ENCODE measurements at regions not wholly inside any gene's neighbourhood (a gene's known extent, or its start where the extent isn't known, plus 50 kb on each side); places are given as distances from the start of the nearest gene placed in this dataset.

DNA sequence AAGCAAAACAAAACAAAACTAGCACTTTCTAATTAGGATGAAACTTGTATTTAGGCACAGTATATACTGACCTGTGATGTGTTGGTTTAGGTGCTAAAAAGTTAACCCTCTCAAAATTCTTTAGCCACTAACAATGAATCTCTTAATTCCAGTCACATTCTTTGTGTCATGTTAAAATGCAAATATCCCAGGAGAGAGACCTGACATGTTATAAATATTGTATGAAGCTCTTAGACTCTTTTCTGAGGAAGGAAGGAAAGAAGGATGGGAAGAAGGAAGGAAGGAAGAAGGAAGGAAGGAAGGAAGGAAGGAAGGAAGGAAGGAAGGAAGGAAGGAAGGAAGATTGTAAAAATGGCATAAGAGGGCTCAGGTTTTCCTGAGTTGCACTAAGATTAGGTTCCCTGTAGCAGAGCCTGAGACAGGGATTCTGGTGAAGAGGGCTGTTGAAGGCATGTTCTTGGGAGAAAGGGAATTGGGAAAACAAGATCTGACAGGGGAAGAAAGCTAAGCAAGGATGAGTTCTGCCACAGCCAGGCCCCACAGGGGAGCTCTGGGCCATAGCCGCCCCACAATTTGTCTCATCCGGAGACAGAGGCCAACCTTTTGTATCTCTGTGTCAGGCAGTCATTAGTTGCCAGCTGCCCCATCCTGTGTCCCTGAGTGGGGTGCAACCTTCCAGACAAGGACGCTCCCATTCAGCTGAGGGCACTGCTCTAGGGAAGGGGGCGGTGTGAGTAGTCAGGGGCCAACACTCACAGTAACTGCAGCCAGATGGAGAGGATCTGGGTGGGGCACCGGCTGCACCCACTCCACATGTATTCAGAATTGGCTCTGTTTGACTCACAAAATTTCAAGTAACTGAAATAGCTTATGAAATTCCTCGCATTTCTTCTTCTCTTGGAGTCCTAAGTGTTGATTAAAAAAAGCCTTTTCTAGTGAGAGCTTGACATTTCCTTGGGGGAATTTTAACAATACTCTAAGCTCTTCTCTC is 189.3 kb upstream of the ARG1 start:
- Mint-ChIP-seq H3K4me3 (no peak overlapping the region), H3K27me3 (peaks cover 4% of the 10 kb centered on the region), H3K4me1 (peaks cover 0 to 26% (median 10%) of the 10 kb centered on the region in 4 donors), H3K27ac (peak overlapping the region; percentile 42 to 69 (median 45)), H3K9me3 (peaks cover 0 to 2% (median 0%) of the 10 kb centered on the region in 7 donors), H3K36me3 (peaks cover 26% of the 10 kb centered on the region)
- Histone ChIP-seq H3K4me1 (ENCODE audit: control insufficient read depth, insufficient read depth, low read length, poor library complexity, severe bottlenecking) (no peaks in the 10 kb centered on the region), H3K27ac (ENCODE audit: insufficient read depth, low read length, poor library complexity, severe bottlenecking) (no peak overlapping the region), H3K27me3 (ENCODE audit: control insufficient read depth, insufficient read depth, low read length) (no peaks in the 10 kb centered on the region), H3K4me3 (ENCODE audit: low read depth, low read length) (no peak overlapping the region), H3K9me3 (ENCODE audit: control insufficient read depth in 2 of 2, low read length in 2 of 2) (no peaks in the 10 kb centered on the region), H3K36me3 (ENCODE audit: control insufficient read depth, insufficient read depth, low read length) (no peaks in the 10 kb centered on the region)
- ATAC-seq (ENCODE audit: low read depth in 2 of 2) (no peak), DNase-seq (no peak)

DNA sequence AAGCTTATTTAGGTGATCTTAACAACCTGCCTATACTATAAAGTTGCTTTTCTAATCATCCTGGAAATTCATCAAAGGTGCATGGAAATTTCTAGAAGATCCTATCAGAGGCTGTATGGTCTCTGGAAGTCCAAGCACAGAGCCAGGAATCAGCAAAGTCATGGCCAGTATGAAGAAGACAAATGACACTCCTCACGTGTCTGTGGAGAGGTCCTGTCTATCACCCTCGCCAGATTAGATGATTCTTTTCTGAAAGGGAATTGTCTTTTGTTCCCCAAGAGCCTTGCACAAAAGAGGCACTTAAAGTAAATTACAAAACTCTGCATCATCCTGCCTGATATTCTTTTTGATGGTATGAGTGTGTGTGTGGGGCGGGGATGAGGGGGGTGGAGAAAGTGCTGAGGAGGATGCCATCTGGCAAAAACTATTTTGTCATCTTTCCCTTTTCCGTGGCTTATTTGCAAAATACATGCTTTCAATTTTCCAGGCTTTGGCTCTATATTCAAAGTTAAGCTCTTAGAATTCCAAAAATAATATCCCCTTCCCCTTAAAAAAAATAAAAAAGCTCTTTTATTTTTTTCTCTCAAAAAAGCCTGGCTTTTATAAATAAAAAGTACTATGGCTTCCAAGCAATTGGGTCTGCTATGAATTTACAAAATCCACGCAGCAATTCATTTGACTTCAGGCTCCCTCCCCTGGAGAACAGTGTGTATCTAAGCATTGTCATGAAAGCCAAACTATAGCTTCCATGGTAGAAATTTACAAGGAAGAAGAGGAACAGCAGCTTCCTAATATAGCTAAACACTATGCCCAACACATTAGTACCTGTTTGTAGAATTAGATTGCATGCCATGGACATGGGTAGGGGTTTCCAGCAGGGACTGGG is 185.2 kb upstream of the ARG1 start:
- no peak for DNase-seq

DNA sequence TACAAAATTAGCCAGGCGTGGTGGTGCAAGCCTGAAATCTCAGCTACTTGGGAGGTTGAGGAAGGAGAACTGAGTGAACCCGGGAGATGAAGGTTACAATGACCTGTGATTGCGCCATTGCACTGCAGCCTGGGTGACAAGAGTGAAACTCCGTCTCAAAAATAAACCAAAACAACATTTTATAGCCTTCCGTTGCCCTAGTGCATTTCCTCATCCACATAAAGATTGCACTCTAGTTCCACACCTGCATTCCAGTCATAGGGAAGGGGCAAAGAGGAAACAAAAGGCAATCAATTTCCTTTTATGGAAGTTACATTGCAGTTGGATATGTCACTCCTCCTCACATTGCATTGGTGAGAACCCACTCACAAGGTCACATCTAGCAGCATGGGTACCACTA is 182.7 kb upstream of the ARG1 start:
- H3K27ac Mint-ChIP-seq, result no peak overlapping the region
- H3K36me3 Mint-ChIP-seq, result peaks cover 37% of the 10 kb centered on the region

More for the DNA sequence above, 185.2 kb upstream of the ARG1 start:
- Histone ChIP-seq H3K36me3 (ENCODE audit: control insufficient read depth, insufficient read depth, low read length) (no peaks in the 10 kb centered on the region), H3K9me3 (ENCODE audit: control insufficient read depth in 2 of 2, low read length in 2 of 2) (no peaks in the 10 kb centered on the region), H3K27me3 (ENCODE audit: control insufficient read depth, insufficient read depth, low read length) (no peaks in the 10 kb centered on the region), H3K4me3 (ENCODE audit: low read depth, low read length) (no peak overlapping the region), H3K27ac (ENCODE audit: insufficient read depth, low read length, poor library complexity, severe bottlenecking) (no peak overlapping the region), H3K4me1 (ENCODE audit: control insufficient read depth, insufficient read depth, low read length, poor library complexity, severe bottlenecking) (no peaks in the 10 kb centered on the region)
- peaks cover 10% of the 10 kb centered on the region for H3K27me3 Mint-ChIP-seq
- no peak for ATAC-seq (ENCODE audit: low read depth in 2 of 2)
- H3K4me3 Mint-ChIP-seq, result no peak overlapping the region
- H3K9me3 Mint-ChIP-seq, result peaks cover 0 to 11% (median 0%) of the 10 kb centered on the region in 7 donors
- no peak overlapping the region for H3K27ac Mint-ChIP-seq
- peaks cover 35% of the 10 kb centered on the region for H3K36me3 Mint-ChIP-seq
- peaks cover 13 to 29% (median 18%) of the 10 kb centered on the region in 4 donors for H3K4me1 Mint-ChIP-seq

DNA sequence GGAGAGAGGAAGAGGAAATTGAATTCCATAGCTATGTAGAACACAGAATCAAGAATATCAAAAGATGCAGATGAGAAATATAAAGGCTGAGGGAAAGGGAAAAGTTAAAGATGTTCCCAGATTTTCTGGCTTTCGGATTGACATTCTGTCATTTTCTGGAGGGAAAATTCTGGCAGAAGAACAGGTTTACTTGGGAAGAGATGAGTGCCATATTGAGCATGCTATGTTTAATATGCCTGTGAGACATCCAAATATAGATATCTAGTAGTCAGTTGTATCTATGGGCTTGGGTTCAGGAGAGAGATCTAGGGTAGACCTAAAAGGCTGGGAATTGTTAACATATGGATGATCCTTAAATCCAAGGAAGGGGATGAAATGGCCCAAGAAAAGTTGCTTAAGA is 181.9 kb upstream of the ARG1 start:
- Histone ChIP-seq H3K9me3 (ENCODE audit: control insufficient read depth in 2 of 2, low read length in 2 of 2) (peaks cover 0 to 4% of the 10 kb centered on the region in 2 experiments), H3K27me3 (ENCODE audit: control insufficient read depth, insufficient read depth, low read length) (no peaks in the 10 kb centered on the region), H3K4me1 (ENCODE audit: control insufficient read depth, insufficient read depth, low read length, poor library complexity, severe bottlenecking) (no peaks in the 10 kb centered on the region), H3K27ac (ENCODE audit: insufficient read depth, low read length, poor library complexity, severe bottlenecking) (no peak overlapping the region), H3K4me3 (ENCODE audit: low read depth, low read length) (no peak overlapping the region), H3K36me3 (ENCODE audit: control insufficient read depth, insufficient read depth, low read length) (no peaks in the 10 kb centered on the region)
- DNase-seq (no peak), ATAC-seq (ENCODE audit: low read depth in 2 of 2) (no peak)
- H3K4me1 Mint-ChIP-seq, result peaks cover 18 to 31% (median 23%) of the 10 kb centered on the region in 4 donors
- peaks cover 1 to 11% (median 7%) of the 10 kb centered on the region in 7 donors for H3K9me3 Mint-ChIP-seq
- peaks cover 31% of the 10 kb centered on the region for H3K36me3 Mint-ChIP-seq
- H3K4me3 Mint-ChIP-seq, result no peak overlapping the region
- no peak overlapping the region for H3K27ac Mint-ChIP-seq
- H3K27me3 Mint-ChIP-seq, result peaks cover 10% of the 10 kb centered on the region

More for the DNA sequence above, 182.7 kb upstream of the ARG1 start:
- Histone ChIP-seq H3K4me1 (ENCODE audit: control insufficient read depth, insufficient read depth, low read length, poor library complexity, severe bottlenecking) (no peaks in the 10 kb centered on the region), H3K4me3 (ENCODE audit: low read depth, low read length) (no peak overlapping the region), H3K9me3 (ENCODE audit: control insufficient read depth in 2 of 2, low read length in 2 of 2) (peaks cover 0 to 4% of the 10 kb centered on the region in 2 experiments), H3K36me3 (ENCODE audit: control insufficient read depth, insufficient read depth, low read length) (no peaks in the 10 kb centered on the region), H3K27ac (ENCODE audit: insufficient read depth, low read length, poor library complexity, severe bottlenecking) (no peak overlapping the region), H3K27me3 (ENCODE audit: control insufficient read depth, insufficient read depth, low read length) (no peaks in the 10 kb centered on the region)
- Mint-ChIP-seq H3K4me3 (no peak overlapping the region), H3K9me3 (peaks cover 1 to 11% (median 7%) of the 10 kb centered on the region in 7 donors), H3K4me1 (peaks cover 19 to 31% (median 23%) of the 10 kb centered on the region in 4 donors), H3K27me3 (peaks cover 10% of the 10 kb centered on the region)
- ATAC-seq (ENCODE audit: low read depth in 2 of 2), result no peak
- no peak for DNase-seq

DNA sequence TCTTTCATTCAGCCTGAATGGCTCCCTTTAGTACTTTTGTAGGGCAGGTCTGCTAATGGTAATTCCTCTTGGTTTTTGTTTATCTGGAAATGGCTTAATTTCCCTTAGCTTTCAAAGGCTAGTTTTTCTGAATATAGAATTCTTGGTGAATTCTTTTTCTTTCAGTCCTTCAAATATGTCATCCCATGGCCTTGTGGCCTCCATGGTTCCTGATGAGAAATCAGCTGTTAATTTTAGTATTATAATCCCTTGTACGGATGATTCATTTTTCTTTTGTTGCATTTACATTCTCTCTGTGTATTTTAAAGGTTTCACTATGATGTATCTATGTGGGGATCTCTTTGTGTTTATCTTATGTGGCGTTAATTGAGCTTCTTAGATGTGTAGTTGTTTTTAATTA is 179.6 kb upstream of the ARG1 start:
- Histone ChIP-seq H3K27me3 (ENCODE audit: control insufficient read depth, insufficient read depth, low read length) (no peaks in the 10 kb centered on the region), H3K27ac (ENCODE audit: insufficient read depth, low read length, poor library complexity, severe bottlenecking) (no peak overlapping the region), H3K4me3 (ENCODE audit: low read depth, low read length) (no peak overlapping the region), H3K36me3 (ENCODE audit: control insufficient read depth, insufficient read depth, low read length) (no peaks in the 10 kb centered on the region), H3K9me3 (ENCODE audit: control insufficient read depth in 2 of 2, low read length in 2 of 2) (peaks cover 0 to 4% of the 10 kb centered on the region in 2 experiments), H3K4me1 (ENCODE audit: control insufficient read depth, insufficient read depth, low read length, poor library complexity, severe bottlenecking) (no peaks in the 10 kb centered on the region)
- peaks cover 20 to 29% (median 26%) of the 10 kb centered on the region in 4 donors for H3K4me1 Mint-ChIP-seq
- DNase-seq, result no peak
- no peak overlapping the region for H3K27ac Mint-ChIP-seq
- H3K36me3 Mint-ChIP-seq, result peaks cover 28% of the 10 kb centered on the region
- peaks cover 1 to 11% (median 7%) of the 10 kb centered on the region in 7 donors for H3K9me3 Mint-ChIP-seq
- no peak overlapping the region for H3K4me3 Mint-ChIP-seq
- no peak for ATAC-seq (ENCODE audit: low read depth in 2 of 2)
- peaks cover 7% of the 10 kb centered on the region for H3K27me3 Mint-ChIP-seq

DNA sequence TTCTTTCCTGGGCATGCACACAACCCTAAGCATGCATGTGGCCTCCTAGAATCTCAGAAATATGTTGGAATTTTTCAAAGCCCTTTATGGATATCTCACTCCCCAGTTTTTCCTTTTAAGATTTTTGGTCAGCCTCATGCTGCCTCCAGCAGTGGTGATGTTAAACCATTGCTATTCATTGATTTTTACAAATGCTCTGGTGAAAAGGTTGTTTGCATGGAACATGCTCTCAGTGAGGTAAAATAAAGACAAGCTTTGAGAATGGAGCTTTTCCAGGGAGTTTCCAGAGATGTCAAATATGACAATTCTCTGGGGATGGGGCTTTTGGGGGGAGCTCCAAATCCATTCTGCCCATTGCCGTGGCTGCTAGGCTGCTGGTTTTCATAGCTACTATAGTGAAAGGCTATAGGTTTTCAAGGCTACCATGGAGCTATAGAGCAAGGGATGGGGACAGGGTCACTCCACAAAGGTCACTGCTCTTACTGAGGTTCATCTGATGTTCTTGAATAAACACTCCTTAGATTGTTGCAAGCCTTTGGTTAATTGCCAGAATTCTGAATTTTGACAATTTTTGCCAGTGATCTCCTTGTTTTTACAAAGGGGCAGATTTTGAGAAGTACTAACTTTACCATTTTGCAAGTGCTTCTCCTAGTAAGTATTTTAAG is 178.1 kb upstream of the ARG1 start:
- ATAC-seq (ENCODE audit: low read depth in 2 of 2) (no peak), DNase-seq (no peak)
- no peaks in the 10 kb centered on the region for H3K27me3 ChIP-seq (ENCODE audit: control insufficient read depth, insufficient read depth, low read length)
- no peaks in the 10 kb centered on the region for H3K4me1 ChIP-seq (ENCODE audit: control insufficient read depth, insufficient read depth, low read length, poor library complexity, severe bottlenecking)
- H3K27me3 Mint-ChIP-seq, result peaks cover 7% of the 10 kb centered on the region
- no peak overlapping the region for H3K4me3 Mint-ChIP-seq
- peaks cover 25% of the 10 kb centered on the region for H3K36me3 Mint-ChIP-seq
- H3K4me3 ChIP-seq (ENCODE audit: low read depth, low read length), result no peak overlapping the region
- no peak overlapping the region for H3K27ac Mint-ChIP-seq
- H3K36me3 ChIP-seq (ENCODE audit: control insufficient read depth, insufficient read depth, low read length), result peaks cover 3% of the 10 kb centered on the region
- H3K9me3 ChIP-seq (ENCODE audit: control insufficient read depth in 2 of 2, low read length in 2 of 2), result peaks cover 0 to 4% of the 10 kb centered on the region in 2 experiments
- H3K9me3 Mint-ChIP-seq, result peaks cover 1 to 11% (median 7%) of the 10 kb centered on the region in 7 donors
- no peak overlapping the region for H3K27ac ChIP-seq (ENCODE audit: insufficient read depth, low read length, poor library complexity, severe bottlenecking)
- H3K4me1 Mint-ChIP-seq, result peaks cover 12 to 25% (median 17%) of the 10 kb centered on the region in 4 donors

DNA sequence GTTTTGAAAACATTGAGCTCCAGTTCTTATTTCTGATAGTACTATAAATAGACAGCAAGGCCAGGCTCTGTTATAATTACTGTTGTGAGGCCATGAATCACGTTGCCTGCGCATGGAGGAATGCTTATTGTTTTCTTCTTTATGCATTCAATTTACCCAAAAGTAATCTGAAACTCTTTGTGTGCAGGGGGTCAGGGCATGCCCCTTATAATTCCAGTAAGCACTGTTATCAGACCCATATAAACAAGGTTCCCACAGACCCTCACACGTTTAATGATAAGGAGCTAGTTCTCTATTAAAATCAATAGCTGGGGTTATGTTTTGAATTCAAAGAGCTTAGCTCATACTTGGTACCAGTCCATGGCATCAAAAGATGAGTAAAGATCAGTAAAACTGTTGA is 174.8 kb upstream of the ARG1 start:
- peaks cover 11 to 19% (median 16%) of the 10 kb centered on the region in 4 donors for H3K4me1 Mint-ChIP-seq
- H3K4me1 ChIP-seq (ENCODE audit: control insufficient read depth, insufficient read depth, low read length, poor library complexity, severe bottlenecking), result no peaks in the 10 kb centered on the region
- H3K27ac ChIP-seq (ENCODE audit: insufficient read depth, low read length, poor library complexity, severe bottlenecking), result no peak overlapping the region
- ATAC-seq (ENCODE audit: low read depth in 2 of 2) (no peak), DNase-seq (no peak)
- H3K4me3 ChIP-seq (ENCODE audit: low read depth, low read length), result no peak overlapping the region
- no peak overlapping the region for H3K4me3 Mint-ChIP-seq
- H3K36me3 Mint-ChIP-seq, result peaks cover 35% of the 10 kb centered on the region
- no peak overlapping the region for H3K27ac Mint-ChIP-seq
- peaks cover 1 to 25% (median 7%) of the 10 kb centered on the region in 7 donors for H3K9me3 Mint-ChIP-seq
- H3K27me3 Mint-ChIP-seq, result no peaks in the 10 kb centered on the region
- H3K36me3 ChIP-seq (ENCODE audit: control insufficient read depth, insufficient read depth, low read length), result peaks cover 6% of the 10 kb centered on the region
- H3K27me3 ChIP-seq (ENCODE audit: control insufficient read depth, insufficient read depth, low read length), result no peaks in the 10 kb centered on the region
- peaks cover 0 to 8% of the 10 kb centered on the region in 2 experiments for H3K9me3 ChIP-seq (ENCODE audit: control insufficient read depth in 2 of 2, low read length in 2 of 2)
